ENCODE measurements at regions not wholly inside any gene's neighbourhood (a gene's known extent, or its start where the extent isn't known, plus 50 kb on each side); places are given as distances from the start of the nearest gene placed in this dataset.

GRCh38 chr6:155894758-155895157 lies 439.1 kb upstream of the NOX3 start:
- no peaks in the 10 kb centered on the region for H4K20me1 ChIP-seq (ENCODE audit: control insufficient read depth, extremely low read depth, insufficient read depth, low read length)
- FAIRE-seq (no peak), DNase-seq (ENCODE audit: low read depth, low spot score) (no peak)
- no peaks in the 10 kb centered on the region for H3K79me2 ChIP-seq (ENCODE audit: control insufficient read depth, insufficient read depth, low read length)
- H3K27me3 ChIP-seq (ENCODE audit: control insufficient read depth, extremely low read depth, insufficient read depth, low read length) = no peaks in the 10 kb centered on the region
- no peak overlapping the region for H3K27ac ChIP-seq (ENCODE audit: control insufficient read depth, insufficient read depth, low read length)
- no peaks in the 10 kb centered on the region for H3K4me1 ChIP-seq (ENCODE audit: control insufficient read depth, extremely low read depth, insufficient read depth, low read length)
- no peaks in the 10 kb centered on the region for H3K36me3 ChIP-seq (ENCODE audit: control insufficient read depth in 2 of 2, extremely low read depth in 1 of 2, insufficient read depth in 2 of 2, low read length in 2 of 2)
- H3K9me1 ChIP-seq (ENCODE audit: control insufficient read depth, extremely low read depth, insufficient read depth, low read length) = no peaks in the 10 kb centered on the region
- dilution Hi-C loops (cut with MboI; ENCODE audit: extremely low pct_ligation_motif_present, low sequenced_read_pairs) = no loop called here
- no peak overlapping the region for H2AFZ ChIP-seq (ENCODE audit: control insufficient read depth, low read length)
- H3K4me2 ChIP-seq (ENCODE audit: control insufficient read depth, extremely low read depth, insufficient read depth, low read depth, low read length) = no peak overlapping the region
- H3K4me3 ChIP-seq (ENCODE audit: control insufficient read depth in 2 of 3, extremely low read depth in 1 of 3, insufficient read depth in 2 of 3, low read depth in 1 of 3, low read length in 3 of 3) = no peak overlapping the region
- no peak for TF ChIP-seq CTCF (optimal IDR thresholded peaks at IDR 0.05 in 1 of 3, IDR thresholded peaks at IDR 0.05 in 1 of 3, conservative IDR thresholded peaks at IDR 0.05 in 1 of 3; ENCODE audit: extremely low read depth in 1 of 3, insufficient read depth in 2 of 3, low read length in 3 of 3)
- TF ChIP-seq EZH2 (IDR thresholded peaks at IDR 0.05; ENCODE audit: low read length) = no peak
- H3K9ac ChIP-seq (ENCODE audit: control insufficient read depth, extremely low read depth, insufficient read depth, low read length) = no peak overlapping the region
- H3K9me3 ChIP-seq (ENCODE audit: control insufficient read depth, low read depth, low read length) = no peaks in the 10 kb centered on the region

- H3K4me3 ChIP-seq (ENCODE audit: control insufficient read depth in 2 of 3, extremely low read depth in 1 of 3, insufficient read depth in 2 of 3, low read depth in 1 of 3, low read length in 3 of 3) = no peak overlapping the region
- no peaks in the 10 kb centered on the region for H3K9me1 ChIP-seq (ENCODE audit: control insufficient read depth, extremely low read depth, insufficient read depth, low read length)
- no peak overlapping the region for H3K27ac ChIP-seq (ENCODE audit: control insufficient read depth, insufficient read depth, low read length)
- H3K9ac ChIP-seq (ENCODE audit: control insufficient read depth, extremely low read depth, insufficient read depth, low read length) = no peak overlapping the region
- H3K4me2 ChIP-seq (ENCODE audit: control insufficient read depth, extremely low read depth, insufficient read depth, low read depth, low read length) = no peak overlapping the region
- H3K36me3 ChIP-seq (ENCODE audit: control insufficient read depth in 2 of 2, extremely low read depth in 1 of 2, insufficient read depth in 2 of 2, low read length in 2 of 2) = no peaks in the 10 kb centered on the region
- no peaks in the 10 kb centered on the region for H3K9me3 ChIP-seq (ENCODE audit: control insufficient read depth, low read depth, low read length)
- no peaks in the 10 kb centered on the region for H3K4me1 ChIP-seq (ENCODE audit: control insufficient read depth, extremely low read depth, insufficient read depth, low read length)
- no peaks in the 10 kb centered on the region for H3K79me2 ChIP-seq (ENCODE audit: control insufficient read depth, insufficient read depth, low read length)
- dilution Hi-C loops (cut with MboI; ENCODE audit: extremely low pct_ligation_motif_present, low sequenced_read_pairs) = no loop called here
- H3K27me3 ChIP-seq (ENCODE audit: control insufficient read depth, extremely low read depth, insufficient read depth, low read length) = no peaks in the 10 kb centered on the region
- FAIRE-seq = no peak
- no peaks in the 10 kb centered on the region for H4K20me1 ChIP-seq (ENCODE audit: control insufficient read depth, extremely low read depth, insufficient read depth, low read length)
- TF ChIP-seq CTCF (optimal IDR thresholded peaks at IDR 0.05 in 1 of 3, IDR thresholded peaks at IDR 0.05 in 1 of 3, conservative IDR thresholded peaks at IDR 0.05 in 1 of 3; ENCODE audit: extremely low read depth in 1 of 3, insufficient read depth in 2 of 3, low read length in 3 of 3) (no peak), EZH2 (IDR thresholded peaks at IDR 0.05; ENCODE audit: low read length) (no peak)
- H2AFZ ChIP-seq (ENCODE audit: control insufficient read depth, low read length) = no peak overlapping the region
- DNase-seq (ENCODE audit: low read depth, low spot score) = no peak
These were observed 438.6 kb upstream of the NOX3 start for GRCh38 chr6:155894262-155894661.

All from keratinocyte (primary cell).